Ishikawa (cell line): ENCODE measurements at regions not wholly inside any gene's neighbourhood (a gene's known extent, or its start where the extent isn't known, plus 50 kb on each side); places are given as distances from the start of the nearest gene placed in this dataset.

Experiments used
- CEBPB ChIP-seq: IDR thresholded peaks from 2 replicates; pipeline ENCODE4 v1.6.1; 2012
- CREB1 ChIP-seq: IDR thresholded peaks from 2 replicates; pipeline ENCODE4 v1.6.1; 2012; ENCODE audit warnings: low read depth
- EGR1 ChIP-seq: IDR thresholded peaks from 2 replicates; pipeline ENCODE4 v1.6.1; 2012
- EP300 ChIP-seq: IDR thresholded peaks from 2 replicates; pipeline ENCODE4 v1.6.1; 2012; ENCODE audit warnings: borderline replicate concordance
- FOXM1 ChIP-seq: IDR thresholded peaks from 2 replicates; pipeline ENCODE4 v1.6.1; 2012; ENCODE audit warnings: low read depth, borderline replicate concordance
- NFIC ChIP-seq: IDR thresholded peaks from 2 replicates; pipeline ENCODE4 v1.6.1; 2012
- RAD21 ChIP-seq: IDR thresholded peaks from 2 replicates; pipeline ENCODE4 v1.6.1; 2012; ENCODE audit warnings: low read depth
- TAF1 ChIP-seq: IDR thresholded peaks from 2 replicates; pipeline ENCODE4 v1.6.1; 2012; ENCODE audit warnings: low read depth, mild to moderate bottlenecking
- TCF12 ChIP-seq: IDR thresholded peaks from 2 replicates; pipeline ENCODE4 v1.6.1; 2012; ENCODE audit warnings: low read depth
- TEAD4 ChIP-seq: IDR thresholded peaks from 2 replicates; pipeline ENCODE4 v1.6.1; 2012
- YY1 ChIP-seq: IDR thresholded peaks from 2 replicates; pipeline ENCODE4 v1.6.1; 2012; ENCODE audit warnings: low read depth
- ZBTB7A ChIP-seq: IDR thresholded peaks from 2 replicates; pipeline ENCODE4 v1.6.1; 2012; ENCODE audit warnings: low read depth
- TF ChIP-seq, protein P1 (sequence below): IDR thresholded peaks from 2 replicates; pipeline ENCODE4 v1.6.1; 2012; ENCODE audit warnings: low read depth, mild to moderate bottlenecking
- TF ChIP-seq, protein P2 (sequence below): IDR thresholded peaks from 2 replicates; pipeline ENCODE4 v1.6.1; 2012
- TF ChIP-seq, protein P3 (sequence below): IDR thresholded peaks from 2 replicates; pipeline ENCODE4 v1.6.1; 2012

DNA sequence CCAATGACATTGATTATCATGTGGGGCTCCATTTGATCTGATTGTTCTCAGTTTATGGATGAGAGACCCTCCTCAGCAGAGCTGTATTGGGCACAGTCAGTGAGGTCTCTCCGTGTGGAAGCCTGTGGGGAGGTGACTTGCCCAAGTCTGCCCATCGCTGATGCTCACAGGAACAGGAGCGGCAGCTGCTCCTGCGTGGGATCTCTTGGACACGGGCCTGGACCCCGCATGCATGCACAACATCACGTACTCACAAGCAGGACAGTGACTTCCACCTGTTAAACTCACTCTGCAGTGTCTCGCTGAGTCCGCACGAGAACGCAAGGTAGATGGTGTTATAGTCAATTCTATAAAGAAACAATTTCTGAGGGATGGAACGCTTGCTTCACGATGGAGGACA, 55.0 kb downstream of the KCNF1 start:
- TF ChIP-seq NFIC (no peak), EGR1 (no peak), CREB1 (no peak), FOXM1 (no peak)
- TF ChIP-seq, protein P1, sequence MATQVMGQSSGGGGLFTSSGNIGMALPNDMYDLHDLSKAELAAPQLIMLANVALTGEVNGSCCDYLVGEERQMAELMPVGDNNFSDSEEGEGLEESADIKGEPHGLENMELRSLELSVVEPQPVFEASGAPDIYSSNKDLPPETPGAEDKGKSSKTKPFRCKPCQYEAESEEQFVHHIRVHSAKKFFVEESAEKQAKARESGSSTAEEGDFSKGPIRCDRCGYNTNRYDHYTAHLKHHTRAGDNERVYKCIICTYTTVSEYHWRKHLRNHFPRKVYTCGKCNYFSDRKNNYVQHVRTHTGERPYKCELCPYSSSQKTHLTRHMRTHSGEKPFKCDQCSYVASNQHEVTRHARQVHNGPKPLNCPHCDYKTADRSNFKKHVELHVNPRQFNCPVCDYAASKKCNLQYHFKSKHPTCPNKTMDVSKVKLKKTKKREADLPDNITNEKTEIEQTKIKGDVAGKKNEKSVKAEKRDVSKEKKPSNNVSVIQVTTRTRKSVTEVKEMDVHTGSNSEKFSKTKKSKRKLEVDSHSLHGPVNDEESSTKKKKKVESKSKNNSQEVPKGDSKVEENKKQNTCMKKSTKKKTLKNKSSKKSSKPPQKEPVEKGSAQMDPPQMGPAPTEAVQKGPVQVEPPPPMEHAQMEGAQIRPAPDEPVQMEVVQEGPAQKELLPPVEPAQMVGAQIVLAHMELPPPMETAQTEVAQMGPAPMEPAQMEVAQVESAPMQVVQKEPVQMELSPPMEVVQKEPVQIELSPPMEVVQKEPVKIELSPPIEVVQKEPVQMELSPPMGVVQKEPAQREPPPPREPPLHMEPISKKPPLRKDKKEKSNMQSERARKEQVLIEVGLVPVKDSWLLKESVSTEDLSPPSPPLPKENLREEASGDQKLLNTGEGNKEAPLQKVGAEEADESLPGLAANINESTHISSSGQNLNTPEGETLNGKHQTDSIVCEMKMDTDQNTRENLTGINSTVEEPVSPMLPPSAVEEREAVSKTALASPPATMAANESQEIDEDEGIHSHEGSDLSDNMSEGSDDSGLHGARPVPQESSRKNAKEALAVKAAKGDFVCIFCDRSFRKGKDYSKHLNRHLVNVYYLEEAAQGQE, result no peak
- TF ChIP-seq, protein P2, sequence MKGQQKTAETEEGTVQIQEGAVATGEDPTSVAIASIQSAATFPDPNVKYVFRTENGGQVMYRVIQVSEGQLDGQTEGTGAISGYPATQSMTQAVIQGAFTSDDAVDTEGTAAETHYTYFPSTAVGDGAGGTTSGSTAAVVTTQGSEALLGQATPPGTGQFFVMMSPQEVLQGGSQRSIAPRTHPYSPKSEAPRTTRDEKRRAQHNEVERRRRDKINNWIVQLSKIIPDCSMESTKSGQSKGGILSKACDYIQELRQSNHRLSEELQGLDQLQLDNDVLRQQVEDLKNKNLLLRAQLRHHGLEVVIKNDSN, result no peak

DNA sequence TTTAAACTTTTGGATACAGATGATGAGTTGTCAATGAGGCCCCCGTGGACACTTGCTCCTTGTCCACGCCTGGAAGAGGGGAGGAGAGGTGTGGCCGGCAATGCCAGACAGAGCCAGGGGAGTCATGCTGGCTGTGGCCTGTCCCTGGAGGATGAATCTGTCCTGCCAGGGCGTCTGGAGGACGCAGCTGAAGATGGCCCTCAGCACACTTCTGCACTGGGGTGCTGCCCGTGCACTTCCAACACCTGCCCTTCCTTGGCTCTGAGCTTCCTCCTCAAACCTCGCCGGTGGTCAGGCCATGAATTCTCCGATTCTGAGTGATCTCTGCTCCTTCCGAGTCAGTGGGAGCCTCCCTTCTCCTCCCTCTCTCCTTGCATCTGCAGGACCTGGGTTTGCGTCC, 56.4 kb downstream of the KCNF1 start:
- TF ChIP-seq, protein P1, result no peak
- no peak for TF ChIP-seq TAF1
- no peak for TF ChIP-seq YY1

DNA sequence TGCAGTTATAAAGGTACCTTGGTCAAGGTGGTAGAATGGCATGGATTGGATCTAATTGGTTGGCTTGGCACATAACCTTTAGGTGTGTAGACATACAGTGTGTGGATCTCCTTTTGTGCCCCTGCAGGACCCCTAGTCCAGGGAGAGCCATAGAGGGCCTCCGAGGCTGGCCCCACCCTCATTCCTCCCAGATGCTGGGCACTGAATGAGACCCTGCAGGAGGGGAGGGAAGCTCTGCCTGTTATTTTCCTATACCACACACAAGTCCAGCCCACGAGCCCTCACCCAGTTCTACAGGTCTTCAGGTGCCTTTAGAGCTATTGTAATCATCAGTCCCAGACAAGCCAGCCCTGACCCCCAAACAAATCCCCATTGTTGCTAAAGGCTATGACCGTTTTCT, 58.9 kb downstream of the KCNF1 start:
- TF ChIP-seq CREB1 (no peak), TEAD4 (no peak), EP300 (no peak), CEBPB (no peak), TAF1 (no peak), FOXM1 (no peak), RAD21 (no peak), TCF12 (no peak), EGR1 (no peak), YY1 (no peak), ZBTB7A (no peak)
- TF ChIP-seq, protein P1, result no peak
- TF ChIP-seq, protein P2, result no peak
- TF ChIP-seq, protein P3, sequence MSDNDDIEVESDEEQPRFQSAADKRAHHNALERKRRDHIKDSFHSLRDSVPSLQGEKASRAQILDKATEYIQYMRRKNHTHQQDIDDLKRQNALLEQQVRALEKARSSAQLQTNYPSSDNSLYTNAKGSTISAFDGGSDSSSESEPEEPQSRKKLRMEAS, result no peak

DNA sequence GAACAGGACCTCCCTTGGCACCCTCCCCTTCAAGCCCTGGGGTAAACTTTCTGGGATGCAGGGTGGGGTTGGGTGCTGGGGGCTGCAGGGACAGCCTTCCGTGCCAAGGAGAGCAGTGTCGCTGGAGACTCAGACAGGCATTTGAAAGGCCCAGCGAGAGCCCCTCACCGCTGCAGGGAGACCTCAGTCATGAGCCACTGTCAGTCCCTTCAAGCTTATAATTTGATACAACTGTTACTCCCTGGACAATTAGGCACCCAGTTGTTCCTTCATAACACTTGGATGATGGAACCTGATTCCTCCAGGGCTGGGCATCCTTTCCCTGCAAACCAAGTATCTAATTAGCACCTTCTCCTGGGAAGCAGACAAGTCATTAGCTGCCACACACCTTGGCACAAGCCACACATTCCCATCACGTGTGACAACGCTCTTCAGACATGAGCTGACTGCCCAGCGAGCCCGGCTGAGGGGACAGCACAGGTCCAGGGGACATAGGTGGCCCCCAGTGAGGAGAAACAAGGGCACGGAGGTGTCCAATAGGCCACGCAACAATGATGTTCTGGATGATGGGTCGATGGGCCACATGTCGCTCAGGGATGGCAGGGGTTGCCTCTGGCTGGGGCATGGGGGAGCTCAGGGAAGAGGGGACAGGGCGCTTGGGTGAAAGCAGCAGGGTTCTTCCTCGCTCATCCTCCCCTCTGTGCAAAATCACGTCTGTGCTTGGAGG, 59.6 kb downstream of the KCNF1 start:
- TF ChIP-seq, protein P3, result no peak
- no peak for TF ChIP-seq TCF12
- TF ChIP-seq, protein P1, result no peak
- no peak for TF ChIP-seq CREB1
- no peak for TF ChIP-seq FOXM1
- no peak for TF ChIP-seq ZBTB7A
